GM18909 (cell line): ENCODE measurements at regions not wholly inside any gene's neighbourhood (a gene's known extent, or its start where the extent isn't known, plus 50 kb on each side); places are given as distances from the start of the nearest gene placed in this dataset.

ENCODE experiments used
- ATAC-seq: cut with Tn5 transposase; IDR thresholded peaks from one replicate; pipeline ENCODE4 v1.9.1; 2021; ENCODE audit warnings: mild to moderate bottlenecking; ENCODE audit not compliant: unreplicated experiment, poor library complexity

GRCh38 chr9:89743216-89743572 is 138.4 kb downstream of the GADD45G start:
- ATAC-seq, result peak; percentile 54

GRCh38 chr9:89743573-89744254 is 138.9 kb downstream of the GADD45G start:
- peak; percentile 55 for ATAC-seq

GRCh38 chr9:89744255-89744648 is 139.4 kb downstream of the GADD45G start:
- ATAC-seq, result no peak

- ATAC-seq, result no peak
These were observed 139.9 kb downstream of the GADD45G start for GRCh38 chr9:89744730-89745129.

GRCh38 chr9:89745601-89746376 is 141.0 kb downstream of the GADD45G start:
- ATAC-seq, result no peak

GRCh38 chr9:89746385-89747116 is 141.7 kb downstream of the GADD45G start:
- ATAC-seq, result no peak

GRCh38 chr9:89747596-89747995 is 142.8 kb downstream of the GADD45G start:
- ATAC-seq, result no peak

GRCh38 chr9:89748021-89748670 is 143.3 kb downstream of the GADD45G start:
- no peak for ATAC-seq

- no peak for ATAC-seq
These were observed 144.2 kb downstream of the GADD45G start for GRCh38 chr9:89748831-89749499.

GRCh38 chr9:89749500-89750116 is 144.8 kb downstream of the GADD45G start:
- ATAC-seq, result no peak

- no peak for ATAC-seq
These were observed 145.4 kb downstream of the GADD45G start for GRCh38 chr9:89750117-89750791.

GRCh38 chr9:89751079-89751825 is 146.4 kb downstream of the GADD45G start:
- ATAC-seq, result no peak

GRCh38 chr9:89752154-89752553 is 147.3 kb downstream of the GADD45G start:
- ATAC-seq, result no peak

GRCh38 chr9:89753472-89754055 is 148.8 kb downstream of the GADD45G start:
- no peak for ATAC-seq

GRCh38 chr9:89754193-89754592 is 149.4 kb downstream of the GADD45G start:
- ATAC-seq, result no peak

GRCh38 chr9:89755821-89756220 is 151.0 kb downstream of the GADD45G start:
- ATAC-seq, result no peak

GRCh38 chr9:89756891-89757537 is 152.2 kb downstream of the GADD45G start:
- ATAC-seq, result no peak
